K562 (cell line): ENCODE measurements at regions not wholly inside any gene's neighbourhood (a gene's known extent, or its start where the extent isn't known, plus 50 kb on each side); places are given as distances from the start of the nearest gene placed in this dataset.

ENCODE experiments used
- ATAC-seq: fragments of 200-7000 bp; cut with Tn5 transposase; 3 replicates; pipeline ENCODE4 v1.9.1; 2020; ENCODE audit warnings: moderate library complexity
- BruUV-seq: library from RNA; stranded (reverse); fragments of 400-500 nt; replicated peaks from 2 replicates; lab custom pipeline; 2021; lab: Mats Ljungman, UMichigan
- CTCF ChIA-PET: fragments of 300-600 bp; formaldehyde crosslinking; extraction: SDS; loops from one replicate; lab custom pipeline; 2021; ENCODE audit warnings: low intra/inter-chr PET ratio; lab: Yijun Ruan, JAX
- POLR2A ChIA-PET: fragments of 300-600, 350-650 bp; sonication (Branson Sonifier 250); formaldehyde crosslinking; extraction: SDS; loops from one replicate; lab custom pipeline; 2021; ENCODE audit warnings: antibody characterized with exemption, inconsistent platforms; lab: Yijun Ruan, JAX
- DNase-seq, 4 experiments: peaks; one replicate each; pipeline versions ENCODE4 v3.0.0 to v3.0.0-alpha.2; 2011 to 2018; ENCODE audit warnings: low spot score in 3 of 4, mixed read lengths in 3 of 4; ENCODE audit errors: extremely low read depth in 1 of 4
- FAIRE-seq: peaks from 2 replicates; lab custom pipeline; 2011; peaks lifted over from hg19 to GRCh38; lab: Jason Lieb, UNC
- H2AFZ ChIP-seq: 2 replicates; pipeline ENCODE4 v1.6.0; 2011; ENCODE audit warnings: low read depth, low read length, control low read depth, inconsistent platforms
- H3K27ac ChIP-seq: fragments of 200-600 bp; 3 replicates; pipeline ENCODE4 v1.8.0; 2011; ENCODE audit warnings: low read depth, mild to moderate bottlenecking, control low read depth, inconsistent platforms, low read length, moderate library complexity, mixed read lengths; ENCODE audit errors: extremely low read depth
- H3K27me3 ChIP-seq, 2 experiments: fragments of 300-600 bp in 1 of 2; 2 replicates in 1 of 2; 3 replicates in 1 of 2; pipeline versions ENCODE4 v1.6.0 to v1.8.0; 2011; ENCODE audit warnings: inconsistent platforms in 2 of 2, low read length in 2 of 2, mild to moderate bottlenecking in 1 of 2, mixed read lengths in 1 of 2, moderate library complexity in 1 of 2; ENCODE audit not compliant: control insufficient read depth in 2 of 2, insufficient read depth in 2 of 2
- H3K36me3 ChIP-seq: fragments of 300-600 bp; 3 replicates; pipeline ENCODE4 v1.8.0; 2011; ENCODE audit warnings: mild to moderate bottlenecking, low read length, inconsistent platforms; ENCODE audit not compliant: control insufficient read depth, insufficient read depth
- H3K4me1 ChIP-seq, 2 experiments: fragments of 200-600 bp in 1 of 2; replicated peaks in 1 of 2; 2 replicates in 1 of 2; 3 replicates in 1 of 2; pipeline versions ENCODE4 v1.5.1 to v1.8.0; 2011; ENCODE audit warnings: inconsistent platforms in 2 of 2, low read length in 2 of 2, mild to moderate bottlenecking in 1 of 2, mixed read lengths in 1 of 2, moderate library complexity in 1 of 2; ENCODE audit not compliant: control insufficient read depth in 2 of 2, insufficient read depth in 2 of 2
- H3K4me2 ChIP-seq: 2 replicates; pipeline ENCODE4 v1.6.1; 2011; ENCODE audit warnings: low read length, control low read depth, inconsistent platforms, mixed read lengths; ENCODE audit not compliant: insufficient read depth
- H3K4me3 ChIP-seq: fragments of 200-600 bp; sonication (generic), shearing (Covaris generic); 2 replicates; pipeline ENCODE4 v1.5.1; 2016; ENCODE audit warnings: control low read depth, inconsistent platforms
- H3K79me2 ChIP-seq: fragments of 200-600 bp; 3 replicates; pipeline ENCODE4 v1.8.0; 2011; ENCODE audit warnings: low read length, inconsistent platforms; ENCODE audit not compliant: control insufficient read depth, insufficient read depth
- H3K9ac ChIP-seq, 2 experiments: 2 replicates each; pipeline versions ENCODE4 v1.6.0 to v1.6.1; 2011; ENCODE audit warnings: low read depth in 2 of 2, low read length in 2 of 2, control low read depth in 1 of 2, inconsistent platforms in 1 of 2, mild to moderate bottlenecking in 1 of 2, mixed read lengths in 1 of 2; ENCODE audit not compliant: insufficient read depth in 1 of 2
- H3K9me1 ChIP-seq: one replicate; pipeline ENCODE4 v1.6.0; 2011; ENCODE audit warnings: inconsistent platforms, mild to moderate bottlenecking, low read length, moderate library complexity; ENCODE audit not compliant: control insufficient read depth, insufficient read depth
- H3K9me3 ChIP-seq: replicated peaks from 2 replicates; pipeline ENCODE4 v1.5.1; 2011; ENCODE audit warnings: low read depth, low read length, inconsistent platforms; ENCODE audit not compliant: control insufficient read depth, insufficient read depth
- H4K20me1 ChIP-seq: replicated peaks from 2 replicates; pipeline ENCODE4 v1.6.1; 2011; ENCODE audit warnings: low read length, inconsistent platforms, mixed read lengths; ENCODE audit not compliant: control insufficient read depth, insufficient read depth
- ADNP ChIP-seq: fragments of 200-800 bp; sonication (Bioruptor generic); IDR thresholded peaks from 2 replicates; pipeline ENCODE4 v1.6.1; 2016; ENCODE audit warnings: missing genetic modification characterization, missing compliant biosample characterization
- CHD4 ChIP-seq: fragments of 200-600 bp; sonication (generic); IDR thresholded peaks from 3 replicates; pipeline ENCODE4 v1.6.1; 2012; ENCODE audit warnings: low read depth, mild to moderate bottlenecking, mixed read lengths, low read length, inconsistent platforms; ENCODE audit not compliant: insufficient read depth, insufficient replicate concordance, poor library complexity, severe bottlenecking
- FOSL1 ChIP-seq: fragments of 200-800 bp; sonication (Bioruptor generic); conservative IDR thresholded peaks from 2 replicates; pipeline ENCODE4 v1.6.1; 2016; ENCODE audit warnings: missing genetic modification characterization, missing compliant biosample characterization
- GABPA ChIP-seq: fragments of 200-800 bp; sonication (Bioruptor generic); conservative IDR thresholded peaks from 2 replicates; pipeline ENCODE4 v1.6.1; 2016; ENCODE audit warnings: low read depth, missing genetic modification characterization, missing compliant biosample characterization
- GATAD2B ChIP-seq: fragments of 450-650 bp; IDR thresholded peaks from 2 replicates; pipeline ENCODE4 v1.6.1; 2017; ENCODE audit warnings: mild to moderate bottlenecking, borderline replicate concordance
- HMG20A ChIP-seq: fragments of 450-650 bp; formaldehyde crosslinking; conservative IDR thresholded peaks from 2 replicates; pipeline ENCODE4 v1.4.0; 2020; ENCODE audit warnings: mild to moderate bottlenecking, mixed read lengths
- HMG20B ChIP-seq: fragments of 250-450 bp; sonication (Bioruptor Pico); IDR thresholded peaks from 2 replicates; pipeline ENCODE4 v1.5.0; 2021; ENCODE audit warnings: mild to moderate bottlenecking
- KDM5B ChIP-seq: fragments of 200-600 bp; sonication (generic); IDR thresholded peaks from 2 replicates; pipeline ENCODE4 v1.6.1; 2012; ENCODE audit warnings: low read depth, mild to moderate bottlenecking, moderate library complexity, low read length, control low read depth, inconsistent platforms; ENCODE audit not compliant: insufficient replicate concordance
- SMAD4 ChIP-seq: fragments of 250-450 bp; sonication (Bioruptor Pico); conservative IDR thresholded peaks from 2 replicates; pipeline ENCODE4 v1.8.0; 2021; ENCODE audit warnings: inconsistent platforms, mild to moderate bottlenecking, moderate library complexity
- TARDBP ChIP-seq: fragments of 450-650 bp; IDR thresholded peaks from 2 replicates; pipeline ENCODE4 v1.6.1; 2016
- ZNF699 ChIP-seq: fragments of 250-450 bp; sonication (Bioruptor Pico); IDR thresholded peaks from 2 replicates; pipeline ENCODE4 v1.8.0; 2021; ENCODE audit warnings: mild to moderate bottlenecking, moderate library complexity; ENCODE audit not compliant: insufficient replicate concordance
- WGBS: fragments of 100-300 bp; shearing (Covaris generic); methylation state at CpG from one replicate; pipeline ENCODE4 v1.1.6; 2016; ENCODE audit warnings: low coverage, mixed read lengths; ENCODE audit not compliant: insufficient coverage; ENCODE audit errors: missing lambda C conversion rate; 5-methylcytosine and 5-hydroxymethylcytosine counted together
- in situ Hi-C: fragments of 300-500 bp; cut with MboI; formaldehyde crosslinking; loops from 4 replicates; pipeline ENCODE4 v1.15.0; 2018; ENCODE audit warnings: inconsistent platforms, mixed read lengths
- intact Hi-C: fragments of 100-400 bp; cut with micrococcal nuclease; formaldehyde crosslinking; loops from 2 replicates; pipeline ENCODE4 v1.14.2; 2022
- TF ChIP-seq, protein P1 (sequence below): fragments of 450-650 bp; formaldehyde crosslinking; IDR thresholded peaks from 2 replicates; pipeline ENCODE4 v1.4.0; 2020; ENCODE audit warnings: mild to moderate bottlenecking

DNA sequence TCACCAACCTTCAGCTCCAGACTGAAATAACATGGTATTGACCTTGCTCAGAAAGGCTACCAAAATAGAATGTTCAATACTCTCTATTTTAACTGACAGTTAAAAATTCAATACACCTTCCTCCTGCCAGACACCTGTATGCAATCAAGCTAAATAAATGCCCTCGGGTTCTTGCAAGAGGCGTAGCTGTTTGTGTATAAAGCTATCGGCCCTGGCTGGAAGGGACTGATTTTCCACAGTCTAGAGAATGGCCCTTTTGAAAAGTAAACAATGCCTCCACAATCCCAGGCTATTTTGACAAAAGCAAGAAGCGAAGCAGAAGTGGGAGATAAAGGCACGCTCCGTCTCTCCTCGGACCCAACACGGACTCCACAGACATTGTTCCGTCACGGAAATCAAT lies 791.2 kb downstream of the BRD1 start:
- no peak for DNase-seq
- Histone ChIP-seq H3K9me3 (no peaks in the 10 kb centered on the region), H3K4me3 (no peak overlapping the region), H3K36me3 (no peaks in the 10 kb centered on the region), H3K9ac (no peak overlapping the region), H3K4me1 (no peaks in the 10 kb centered on the region), H3K9me1 (no peaks in the 10 kb centered on the region), H2AFZ (no peak overlapping the region), H3K4me2 (no peak overlapping the region), H4K20me1 (no peaks in the 10 kb centered on the region), H3K27me3 (no peaks in the 10 kb centered on the region; a peak in 1 of 5 replicates), H3K79me2 (no peaks in the 10 kb centered on the region), H3K27ac (no peak overlapping the region)
- in situ Hi-C loops (loop anchor here (25.0 kb wide), 1 partner anchor 276 kb away; no protein-coding TSS in a partner anchor), intact Hi-C loops (no loop called here)
- ChIA-PET CTCF (no interaction called here), POLR2A (no interaction called here)
- no peak for ATAC-seq
- TF ChIP-seq ZNF699 (no peak), HMG20B (CRISPR knock-in tag) (no peak), FOSL1 (no peak), TARDBP (no peak), GABPA (no peak), ADNP (tag) (no peak), HMG20A (CRISPR knock-in tag) (no peak), CHD4 (no peak), KDM5B (no peak), SMAD4 (CRISPR knock-in tag) (no peak), GATAD2B (no peak)
- TF ChIP-seq, protein P1, sequence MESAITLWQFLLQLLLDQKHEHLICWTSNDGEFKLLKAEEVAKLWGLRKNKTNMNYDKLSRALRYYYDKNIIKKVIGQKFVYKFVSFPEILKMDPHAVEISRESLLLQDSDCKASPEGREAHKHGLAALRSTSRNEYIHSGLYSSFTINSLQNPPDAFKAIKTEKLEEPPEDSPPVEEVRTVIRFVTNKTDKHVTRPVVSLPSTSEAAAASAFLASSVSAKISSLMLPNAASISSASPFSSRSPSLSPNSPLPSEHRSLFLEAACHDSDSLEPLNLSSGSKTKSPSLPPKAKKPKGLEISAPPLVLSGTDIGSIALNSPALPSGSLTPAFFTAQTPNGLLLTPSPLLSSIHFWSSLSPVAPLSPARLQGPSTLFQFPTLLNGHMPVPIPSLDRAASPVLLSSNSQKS (CRISPR knock-in tag) = no peak
- no TSS peak for BruUV-seq
- WGBS = 45% methylated on average over 10 of the region's 10 CpGs
- FAIRE-seq = no peak
